ENCODE measurements at regions not wholly inside any gene's neighbourhood (a gene's known extent, or its start where the extent isn't known, plus 50 kb on each side); places are given as distances from the start of the nearest gene placed in this dataset.

- H3K4me1 Mint-ChIP-seq, result no peaks in the 10 kb centered on the region
- H3K27me3 Mint-ChIP-seq (ENCODE audit: low read depth in 3 of 3), result peaks cover 0 to 2% (median 0%) of the 10 kb centered on the region in 3 donors
- Histone ChIP-seq H3K79me2 (ENCODE audit: insufficient read depth, low read length) (no peaks in the 10 kb centered on the region), H3K9me3 (replicated peaks in 1 of 2; ENCODE audit: control insufficient read depth in 1 of 2, insufficient read depth in 1 of 2, low read length in 2 of 2) (no peaks in the 10 kb centered on the region), H3K36me3 (replicated peaks in 1 of 2; ENCODE audit: control insufficient read depth in 1 of 2, insufficient read depth in 2 of 2, low read length in 2 of 2) (no peaks in the 10 kb centered on the region), H3K9ac (ENCODE audit: insufficient read depth, low read length, poor library complexity, severe bottlenecking) (no peak overlapping the region), H3K27ac (ENCODE audit: low read depth in 1 of 2, low read length in 2 of 2) (no peak overlapping the region), H3K4me3 (replicated peaks in 1 of 3; ENCODE audit: low read depth in 2 of 3, low read length in 3 of 3) (no peak overlapping the region), H3K4me2 (replicated peaks; ENCODE audit: extremely low read depth, low read length, poor library complexity, severe bottlenecking) (no peak overlapping the region), H4K20me1 (ENCODE audit: insufficient read depth, low read length) (no peaks in the 10 kb centered on the region), H2AFZ (ENCODE audit: insufficient read depth, low read depth, low read length, poor library complexity, severe bottlenecking) (no peak overlapping the region), H3K4me1 (ENCODE audit: control insufficient read depth in 1 of 2, insufficient read depth in 2 of 2, low read length in 2 of 2) (no peaks in the 10 kb centered on the region), H3K27me3 (ENCODE audit: control insufficient read depth in 2 of 2, insufficient read depth in 2 of 2, low read length in 2 of 2) (no peaks in the 10 kb centered on the region)
- peaks cover 0 to 2% (median 0%) of the 10 kb centered on the region in 7 donors for H3K9me3 Mint-ChIP-seq
- TF ChIP-seq CTCF (IDR thresholded peaks at IDR 0.05), result no peak
- DNase-seq, result no peak
- no peak overlapping the region for H3K27ac Mint-ChIP-seq
- H3K4me3 Mint-ChIP-seq, result no peak overlapping the region
- WGBS (ENCODE audit: insufficient coverage), result no CpG with 5 or more reads among the region's 2 CpGs
- intact Hi-C loops (cut with micrococcal nuclease), result no loop called here
- no peaks in the 10 kb centered on the region for H3K36me3 Mint-ChIP-seq
Observed at GRCh38 chr3:64382153-64382552, 156.9 kb upstream of the PRICKLE2 start.

GRCh38 chr3:64381367-64381766, 156.1 kb upstream of the PRICKLE2 start:
- H3K79me2 ChIP-seq (ENCODE audit: insufficient read depth, low read length), result no peaks in the 10 kb centered on the region
- no peak overlapping the region for H3K9ac ChIP-seq (ENCODE audit: insufficient read depth, low read length, poor library complexity, severe bottlenecking)
- H3K4me1 ChIP-seq (ENCODE audit: control insufficient read depth in 1 of 2, insufficient read depth in 2 of 2, low read length in 2 of 2), result no peaks in the 10 kb centered on the region
- H3K27me3 Mint-ChIP-seq (ENCODE audit: low read depth in 3 of 3), result peaks cover 0 to 2% (median 2%) of the 10 kb centered on the region in 3 donors
- no peaks in the 10 kb centered on the region for H3K36me3 Mint-ChIP-seq
- H3K9me3 ChIP-seq (replicated peaks in 1 of 2; ENCODE audit: control insufficient read depth in 1 of 2, insufficient read depth in 1 of 2, low read length in 2 of 2), result no peaks in the 10 kb centered on the region
- no peak overlapping the region for H3K4me3 ChIP-seq (replicated peaks in 1 of 3; ENCODE audit: low read depth in 2 of 3, low read length in 3 of 3)
- H3K9me3 Mint-ChIP-seq, result peaks cover 0 to 2% (median 0%) of the 10 kb centered on the region in 7 donors
- no peaks in the 10 kb centered on the region for H3K4me1 Mint-ChIP-seq
- 66% methylated on average over 3 of the region's 4 CpGs for WGBS (ENCODE audit: insufficient coverage)
- no peaks in the 10 kb centered on the region for H3K27me3 ChIP-seq (ENCODE audit: control insufficient read depth in 2 of 2, insufficient read depth in 2 of 2, low read length in 2 of 2)
- no peak overlapping the region for H3K27ac Mint-ChIP-seq
- no peaks in the 10 kb centered on the region for H3K36me3 ChIP-seq (replicated peaks in 1 of 2; ENCODE audit: control insufficient read depth in 1 of 2, insufficient read depth in 2 of 2, low read length in 2 of 2)
- no peak overlapping the region for H2AFZ ChIP-seq (ENCODE audit: insufficient read depth, low read depth, low read length, poor library complexity, severe bottlenecking)
- intact Hi-C loops (cut with micrococcal nuclease), result no loop called here
- no peak overlapping the region for H3K27ac ChIP-seq (ENCODE audit: low read depth in 1 of 2, low read length in 2 of 2)
- TF ChIP-seq CTCF (IDR thresholded peaks at IDR 0.05), result no peak
- DNase-seq, result no peak
- H3K4me2 ChIP-seq (replicated peaks; ENCODE audit: extremely low read depth, low read length, poor library complexity, severe bottlenecking), result no peak overlapping the region
- H4K20me1 ChIP-seq (ENCODE audit: insufficient read depth, low read length), result no peaks in the 10 kb centered on the region
- H3K4me3 Mint-ChIP-seq, result no peak overlapping the region

Measured in CD14-positive monocyte (primary cell).